HFF-Myc (cell line): ENCODE measurements at regions not wholly inside any gene's neighbourhood (a gene's known extent, or its start where the extent isn't known, plus 50 kb on each side); places are given as distances from the start of the nearest gene placed in this dataset.

Experiments
- DNase-seq: peaks from one replicate; pipeline ENCODE4 v3.0.0-alpha.2; 2011; ENCODE audit warnings: low read depth; ENCODE audit errors: extremely low read depth
- H3K4me3 ChIP-seq: replicated peaks from 2 replicates; pipeline ENCODE4 v1.5.1; 2011; ENCODE audit warnings: low read depth, mild to moderate bottlenecking, control low read depth, low read length
- TF ChIP-seq, protein P1 (sequence below): IDR thresholded peaks from 2 replicates; pipeline ENCODE4 v1.5.1; 2012; ENCODE audit warnings: mild to moderate bottlenecking, low read depth, low read length, control low read depth; ENCODE audit errors: missing control alignments

DNA sequence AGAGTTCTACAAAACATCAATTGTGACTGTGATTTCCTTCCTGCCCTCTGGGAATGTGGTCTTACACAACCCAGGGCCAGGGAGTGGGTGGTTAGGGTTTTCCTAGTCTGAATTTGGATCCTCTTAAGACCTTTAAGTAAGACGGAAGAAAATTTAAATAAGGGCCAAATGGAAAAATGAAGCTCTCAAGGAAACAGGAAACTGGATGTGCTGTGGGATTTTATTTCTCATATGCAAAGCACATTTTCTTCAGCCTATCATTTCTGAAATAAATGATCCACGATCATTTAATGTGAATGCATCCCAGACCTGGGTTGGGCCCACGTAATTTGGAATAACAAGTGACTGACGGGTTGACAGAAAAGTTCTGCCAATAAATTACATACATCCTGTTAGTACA, 243.6 kb downstream of the CLIC5 start:
- TF ChIP-seq, protein P1, sequence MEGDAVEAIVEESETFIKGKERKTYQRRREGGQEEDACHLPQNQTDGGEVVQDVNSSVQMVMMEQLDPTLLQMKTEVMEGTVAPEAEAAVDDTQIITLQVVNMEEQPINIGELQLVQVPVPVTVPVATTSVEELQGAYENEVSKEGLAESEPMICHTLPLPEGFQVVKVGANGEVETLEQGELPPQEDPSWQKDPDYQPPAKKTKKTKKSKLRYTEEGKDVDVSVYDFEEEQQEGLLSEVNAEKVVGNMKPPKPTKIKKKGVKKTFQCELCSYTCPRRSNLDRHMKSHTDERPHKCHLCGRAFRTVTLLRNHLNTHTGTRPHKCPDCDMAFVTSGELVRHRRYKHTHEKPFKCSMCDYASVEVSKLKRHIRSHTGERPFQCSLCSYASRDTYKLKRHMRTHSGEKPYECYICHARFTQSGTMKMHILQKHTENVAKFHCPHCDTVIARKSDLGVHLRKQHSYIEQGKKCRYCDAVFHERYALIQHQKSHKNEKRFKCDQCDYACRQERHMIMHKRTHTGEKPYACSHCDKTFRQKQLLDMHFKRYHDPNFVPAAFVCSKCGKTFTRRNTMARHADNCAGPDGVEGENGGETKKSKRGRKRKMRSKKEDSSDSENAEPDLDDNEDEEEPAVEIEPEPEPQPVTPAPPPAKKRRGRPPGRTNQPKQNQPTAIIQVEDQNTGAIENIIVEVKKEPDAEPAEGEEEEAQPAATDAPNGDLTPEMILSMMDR: no peak
- DNase-seq: no peak
- H3K4me3 ChIP-seq: no peak overlapping the region

- TF ChIP-seq, protein P1: no peak
- no peak overlapping the region for H3K4me3 ChIP-seq
- DNase-seq: no peak
These were observed 252.4 kb downstream of the CLIC5 start for GRCh38 chr6:45763281-45763680.

- no peak overlapping the region for H3K4me3 ChIP-seq
- TF ChIP-seq, protein P1: no peak
- DNase-seq: no peak
These were observed 256.2 kb downstream of the CLIC5 start for GRCh38 chr6:45759472-45759810.

DNA sequence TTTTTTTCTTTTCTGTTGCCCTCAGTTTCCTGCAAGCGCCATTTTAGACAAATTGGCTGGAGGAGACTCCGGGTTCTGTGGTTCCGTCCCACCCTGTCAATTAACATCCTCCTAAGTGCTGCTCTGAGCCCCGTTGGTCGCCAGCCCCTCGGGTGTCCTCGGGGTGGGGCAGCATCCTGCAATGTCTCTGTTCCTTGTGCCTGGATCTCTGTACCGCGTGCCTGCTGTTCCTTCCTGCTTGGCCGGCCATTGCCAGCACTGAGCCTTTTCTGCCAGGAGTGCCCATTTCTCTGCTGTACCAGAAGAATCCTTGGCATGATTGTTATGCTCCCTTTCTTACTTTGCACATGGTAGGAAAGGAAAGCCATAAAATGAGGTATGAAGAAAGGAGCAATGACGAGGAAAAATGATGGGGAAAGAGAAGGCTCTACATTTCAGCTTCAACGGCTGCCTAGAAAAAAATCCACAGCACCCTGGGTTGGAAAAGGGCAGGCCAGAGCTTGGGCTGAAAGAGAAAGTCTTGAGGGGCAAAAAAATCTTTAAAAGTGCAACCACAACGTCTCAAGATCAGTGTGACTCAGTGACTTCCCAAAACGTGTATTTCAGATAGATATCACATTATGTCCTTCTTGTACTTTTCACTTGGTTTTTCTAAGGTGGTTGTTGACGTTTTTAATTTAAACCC, 256.7 kb downstream of the CLIC5 start:
- H3K4me3 ChIP-seq: no peak overlapping the region
- no peak for DNase-seq
- TF ChIP-seq, protein P1: no peak

DNA sequence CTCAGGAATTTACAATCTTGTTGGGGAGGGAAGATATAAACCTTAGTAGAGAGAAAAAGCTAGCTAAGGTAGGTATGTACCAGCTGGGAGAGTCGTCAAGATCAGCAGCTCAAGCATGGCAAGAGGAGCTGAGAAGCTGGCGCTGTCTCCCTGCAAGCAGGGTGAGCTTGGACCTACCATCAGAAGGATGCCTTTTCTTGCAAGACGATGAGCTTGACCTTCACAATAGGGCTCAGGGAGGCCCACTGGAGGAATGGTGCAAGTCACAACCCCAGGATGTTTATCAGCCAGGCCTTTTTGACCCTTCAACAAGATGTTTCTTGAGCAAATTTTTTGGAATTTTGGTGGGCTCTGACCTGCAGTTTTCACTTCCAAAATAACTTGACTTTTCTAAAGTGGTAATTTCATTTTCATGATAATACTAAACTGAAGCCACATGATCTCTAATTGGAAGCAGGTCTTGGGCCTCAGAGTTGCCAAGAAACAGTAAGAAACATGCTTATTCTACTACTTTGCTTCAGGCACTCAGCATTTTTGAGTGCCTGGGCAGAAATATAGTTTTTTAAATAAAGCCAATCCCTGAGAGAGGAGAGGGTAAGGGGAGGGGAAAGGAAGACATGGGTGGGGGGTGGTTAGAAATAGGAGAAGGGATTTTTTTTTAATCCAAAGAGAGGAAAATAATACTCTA, 258.1 kb downstream of the CLIC5 start:
- H3K4me3 ChIP-seq: no peak overlapping the region
- peak; percentile 52 for DNase-seq
- TF ChIP-seq, protein P1: no peak

DNA sequence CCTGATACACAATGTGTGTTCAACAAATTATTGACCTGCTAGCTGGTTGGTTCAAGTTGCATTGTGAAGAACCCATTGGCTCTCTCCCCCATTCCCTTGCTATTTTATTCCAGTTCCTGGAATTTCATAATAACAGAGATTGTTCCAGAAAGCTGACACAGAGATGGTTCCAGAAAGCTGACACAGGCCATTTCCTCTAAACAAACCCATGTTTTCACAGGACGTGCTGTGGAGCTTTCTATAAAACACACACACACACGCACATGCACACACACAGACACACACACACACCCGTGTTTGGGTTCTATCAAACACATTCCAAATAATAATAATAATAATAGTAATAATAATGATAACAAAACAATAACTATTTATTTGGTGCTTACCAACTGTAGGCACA, 259.1 kb downstream of the CLIC5 start:
- no peak overlapping the region for H3K4me3 ChIP-seq
- TF ChIP-seq, protein P1: no peak
- no peak for DNase-seq
